ENCODE measurements at regions not wholly inside any gene's neighbourhood (a gene's known extent, or its start where the extent isn't known, plus 50 kb on each side); places are given as distances from the start of the nearest gene placed in this dataset.

- Histone ChIP-seq H2AFZ (ENCODE audit: low read depth) (no peak overlapping the region), H4K20me1 (ENCODE audit: insufficient read depth) (no peaks in the 10 kb centered on the region), H3K4me2 (no peak overlapping the region), H3K27ac (ENCODE audit: low read depth in 2 of 2, low read length in 1 of 2) (no peak overlapping the region), H3K27me3 (ENCODE audit: insufficient read depth) (no peaks in the 10 kb centered on the region), H3K9me2 (no peaks in the 10 kb centered on the region), H3F3A (replicated peaks; ENCODE audit: insufficient read depth) (no peaks in the 10 kb centered on the region), H3K4me3 (ENCODE audit: low read depth in 2 of 2, low read length in 1 of 2) (no peak overlapping the region), H3K79me2 (ENCODE audit: insufficient read depth) (no peaks in the 10 kb centered on the region), H3K4me1 (ENCODE audit: control insufficient read depth in 1 of 2, insufficient read depth in 2 of 2, low read depth in 1 of 2, low read length in 1 of 2) (no peaks in the 10 kb centered on the region; a peak in 1 of 4 replicates), H3K36me3 (replicated peaks in 1 of 2; ENCODE audit: control insufficient read depth in 1 of 2, insufficient read depth in 2 of 2, low read length in 1 of 2) (no peaks in the 10 kb centered on the region), H3K9me3 (no peaks in the 10 kb centered on the region), H3K9ac (no peak overlapping the region)
- WGBS (ENCODE audit: low lambda C conversion rate), result 42% methylated on average over 28 of the region's 28 CpGs
- peak; percentile 12 for TF ChIP-seq CHD2 (IDR thresholded peaks at IDR 0.05; ENCODE audit: low read length, partially characterized antibody)
- TF ChIP-seq SMC3 (IDR thresholded peaks at IDR 0.05; ENCODE audit: low read depth, low read length), result peak; percentile 75
- peak; percentile 44 for TF ChIP-seq GATA2 (CRISPR knock-in tag; IDR thresholded peaks at IDR 0.05)
- no peak for TF ChIP-seq SIN3A (IDR thresholded peaks at IDR 0.05; ENCODE audit: borderline replicate concordance, low read depth, low read length)
- TF ChIP-seq CTCF (IDR thresholded peaks at IDR 0.05), result peak; percentile 82
- TF ChIP-seq ELF1 (IDR thresholded peaks at IDR 0.05), result no peak
- peak; percentile 26; the same call in 1 of the 2 replicates for TF ChIP-seq MXI1 (IDR thresholded peaks at IDR 0.05; ENCODE audit: low read depth, low read length)
- TF ChIP-seq RAD21 (IDR thresholded peaks at IDR 0.05; ENCODE audit: low read length), result peak; percentile 74
- peak; percentile 68 for DNase-seq
- ChIA-PET CTCF (interaction anchor here (0.5 to 3.4 kb wide), 75 partner anchors 10 to 683 kb away, joined by 3 to 67 read pairs (median 4); no protein-coding TSS in a partner anchor), POLR2A (no interaction called here)
Measured at GRCh38 chr14:95774265-95775160, 60.6 kb upstream of the TCL1A start.

- POLR2A ChIA-PET, result no interaction called here
- Histone ChIP-seq H2AFZ (ENCODE audit: low read depth) (no peak overlapping the region), H3K9me2 (no peaks in the 10 kb centered on the region), H3K27me3 (ENCODE audit: insufficient read depth) (no peaks in the 10 kb centered on the region), H3K9ac (no peak overlapping the region), H3K36me3 (replicated peaks in 1 of 2; ENCODE audit: control insufficient read depth in 1 of 2, insufficient read depth in 2 of 2, low read length in 1 of 2) (no peaks in the 10 kb centered on the region), H3K4me2 (no peak overlapping the region), H3K4me1 (ENCODE audit: control insufficient read depth in 1 of 2, insufficient read depth in 2 of 2, low read depth in 1 of 2, low read length in 1 of 2) (no peaks in the 10 kb centered on the region; a peak in 1 of 4 replicates), H3K79me2 (ENCODE audit: insufficient read depth) (no peaks in the 10 kb centered on the region), H3K27ac (ENCODE audit: low read depth in 2 of 2, low read length in 1 of 2) (no peak overlapping the region), H3K4me3 (ENCODE audit: low read depth in 2 of 2, low read length in 1 of 2) (no peak overlapping the region), H3F3A (replicated peaks; ENCODE audit: insufficient read depth) (no peaks in the 10 kb centered on the region), H3K9me3 (no peaks in the 10 kb centered on the region), H4K20me1 (ENCODE audit: insufficient read depth) (no peaks in the 10 kb centered on the region)
- no peak for DNase-seq
- CTCF ChIA-PET, result interaction anchor here (0.6 to 1.9 kb wide), 6 partner anchors 12 to 322 kb away, joined by 3 to 4 read pairs (median 4); no protein-coding TSS in a partner anchor
- TF ChIP-seq CHD2 (IDR thresholded peaks at IDR 0.05; ENCODE audit: low read length, partially characterized antibody), result no peak
- no peak for TF ChIP-seq FOSL2 (IDR thresholded peaks at IDR 0.05; ENCODE audit: borderline replicate concordance, low read depth)
- TF ChIP-seq TCF12 (IDR thresholded peaks at IDR 0.05), result no peak
- TF ChIP-seq RXRA (IDR thresholded peaks at IDR 0.05; ENCODE audit: borderline replicate concordance, low read depth), result no peak
- no peak for TF ChIP-seq NFIC (IDR thresholded peaks at IDR 0.05; ENCODE audit: borderline replicate concordance)
- TF ChIP-seq RAD21 (IDR thresholded peaks at IDR 0.05; ENCODE audit: low read length), result no peak
- 18% methylated on average over 3 of the region's 3 CpGs for WGBS (ENCODE audit: low lambda C conversion rate)
Measured at GRCh38 chr14:95770777-95771176, 56.9 kb upstream of the TCL1A start.
